ENCODE measurements at regions not wholly inside any gene's neighbourhood (a gene's known extent, or its start where the extent isn't known, plus 50 kb on each side); places are given as distances from the start of the nearest gene placed in this dataset.
"Not testable (repeated sequence)": the region's sequence is repeated elsewhere in the genome, so short reads cannot be mapped to it uniquely, and the experiment has no call there.

DNA sequence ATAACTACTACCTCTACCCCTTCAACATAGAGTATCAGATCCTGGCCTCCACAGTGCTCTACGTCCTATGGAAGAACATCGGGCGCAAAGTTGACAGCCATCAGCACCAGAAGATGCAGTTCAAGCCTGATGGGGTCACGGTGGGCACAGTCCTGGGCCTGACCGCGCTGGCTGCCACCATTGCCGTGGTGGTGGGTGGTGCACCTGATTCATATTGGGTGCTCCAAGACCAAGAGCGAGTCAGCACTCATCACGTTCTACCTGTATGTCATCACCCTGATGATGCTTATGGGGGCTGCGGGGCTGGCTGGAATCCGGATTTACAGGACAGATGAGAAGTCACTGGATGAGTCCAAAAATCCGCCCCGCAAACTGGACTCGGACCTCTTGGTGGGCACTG is 846.4 kb downstream of the RPIA start:
- not testable (repeated sequence) for DNase-seq

DNA sequence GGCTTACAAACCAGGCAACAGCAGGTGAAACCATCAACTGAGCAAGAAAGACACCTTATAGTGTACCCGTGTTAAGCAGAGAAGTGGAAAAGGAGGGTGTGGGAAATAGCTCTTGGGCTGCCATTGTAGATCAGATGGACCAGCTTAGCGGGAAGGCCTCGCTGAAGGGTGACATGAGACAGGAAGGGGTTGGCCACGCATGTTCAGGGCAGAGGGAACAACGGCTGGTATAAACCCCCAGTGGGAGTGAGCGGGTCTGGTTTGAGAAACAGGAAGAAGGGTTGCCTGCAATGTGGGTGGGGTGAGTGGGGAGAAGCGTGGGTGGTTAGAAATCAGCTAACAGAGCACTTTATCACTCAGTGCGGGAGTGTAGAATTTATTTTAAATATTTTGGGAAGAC is 852.6 kb downstream of the RPIA start:
- DNase-seq = not testable (repeated sequence)

DNA sequence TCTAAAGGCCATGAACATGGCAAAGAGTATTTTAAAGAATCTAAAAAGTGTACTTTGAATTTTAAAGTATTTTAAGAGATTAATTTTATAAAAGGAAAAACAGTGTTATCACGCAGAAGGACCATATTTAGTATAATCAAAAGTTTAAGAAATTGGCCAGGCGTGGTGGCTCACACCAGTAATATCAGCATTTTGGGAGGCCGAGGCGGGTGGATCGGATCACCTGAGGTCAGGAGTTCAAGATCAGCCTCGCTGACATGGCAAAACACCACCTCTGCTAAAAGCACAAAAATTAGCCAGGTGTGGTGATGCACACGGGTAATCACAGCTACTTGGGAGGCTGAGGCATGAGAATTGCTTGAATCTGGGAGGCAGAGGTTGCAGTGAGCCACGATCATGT is 887.7 kb downstream of the RPIA start:
- DNase-seq = not testable (repeated sequence)

DNA sequence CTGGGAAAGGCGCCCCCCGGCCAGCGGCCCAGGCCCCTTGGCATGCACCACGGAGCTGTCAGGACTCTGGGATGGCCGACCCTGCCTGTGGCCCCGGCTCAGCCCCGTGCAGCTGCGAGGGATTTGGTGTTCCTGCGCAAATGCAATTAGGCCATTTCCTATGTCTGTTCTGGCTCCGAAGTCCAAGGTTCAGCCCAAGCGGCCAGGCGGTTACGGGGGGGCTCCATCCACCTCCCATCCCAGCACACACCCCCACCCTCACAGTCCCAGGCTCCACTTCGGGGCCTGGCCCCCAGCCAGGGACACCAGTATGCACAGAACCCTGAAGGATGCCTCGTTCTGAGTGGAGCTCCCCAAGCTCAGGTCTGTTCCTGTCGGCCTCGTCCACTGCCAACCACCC is 891.3 kb downstream of the RPIA start:
- not testable (repeated sequence) for DNase-seq

DNA sequence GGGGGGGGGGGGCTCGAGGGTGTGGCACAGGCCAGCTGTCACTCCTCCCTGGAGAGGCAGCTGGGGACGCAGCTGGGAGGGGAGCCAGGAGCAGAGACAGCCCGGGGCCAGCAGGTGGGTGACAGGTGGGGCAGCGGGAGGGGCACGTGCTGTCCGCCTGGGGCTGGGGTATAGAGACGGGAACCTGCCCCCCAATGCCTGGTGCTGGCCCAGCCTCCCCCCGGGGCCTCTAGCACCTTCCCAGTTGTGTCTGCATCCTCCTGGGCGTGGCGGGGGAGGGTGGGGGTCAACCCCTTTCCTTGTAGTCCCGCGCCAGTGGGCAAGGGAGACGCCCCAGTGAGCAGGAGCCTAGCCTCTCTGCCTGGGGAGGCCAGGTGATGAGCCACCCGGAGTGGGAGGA is 892.6 kb downstream of the RPIA start:
- DNase-seq = not testable (repeated sequence)

DNA sequence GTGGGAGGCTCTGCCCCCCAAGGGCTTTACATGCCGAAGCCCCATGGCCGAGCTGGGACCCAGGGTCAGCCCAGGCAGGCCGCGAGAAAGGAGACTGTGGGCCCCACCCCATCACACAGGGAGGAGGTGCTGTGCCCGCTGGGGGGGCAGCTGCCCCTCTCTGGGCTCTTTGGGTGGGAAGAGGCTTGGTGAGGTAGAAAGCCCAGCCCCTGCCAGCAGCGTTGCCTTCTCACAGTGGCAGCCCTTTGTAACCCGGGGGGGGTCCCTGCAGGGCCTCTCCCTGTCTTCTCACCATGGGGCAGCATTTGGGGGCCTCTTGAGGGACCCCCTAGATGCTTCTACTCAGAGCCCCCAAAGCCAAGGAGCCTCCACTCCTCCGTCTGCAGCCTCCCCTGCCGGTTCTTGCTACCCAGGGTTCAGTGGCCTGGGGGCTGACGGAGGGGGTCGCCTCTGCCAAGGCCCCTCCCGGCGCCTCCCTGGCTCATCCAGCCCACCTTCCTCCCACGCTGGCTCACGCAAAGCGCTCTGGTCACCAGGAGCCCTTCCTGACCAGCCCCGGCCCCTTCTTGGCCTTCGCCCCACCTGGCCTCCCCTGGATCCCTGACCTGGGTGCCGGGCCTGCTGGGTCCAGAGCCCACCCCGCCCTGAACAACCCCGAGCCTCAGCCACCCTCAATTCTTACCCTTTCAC is 893.5 kb downstream of the RPIA start:
- DNase-seq = not testable (repeated sequence)

DNA sequence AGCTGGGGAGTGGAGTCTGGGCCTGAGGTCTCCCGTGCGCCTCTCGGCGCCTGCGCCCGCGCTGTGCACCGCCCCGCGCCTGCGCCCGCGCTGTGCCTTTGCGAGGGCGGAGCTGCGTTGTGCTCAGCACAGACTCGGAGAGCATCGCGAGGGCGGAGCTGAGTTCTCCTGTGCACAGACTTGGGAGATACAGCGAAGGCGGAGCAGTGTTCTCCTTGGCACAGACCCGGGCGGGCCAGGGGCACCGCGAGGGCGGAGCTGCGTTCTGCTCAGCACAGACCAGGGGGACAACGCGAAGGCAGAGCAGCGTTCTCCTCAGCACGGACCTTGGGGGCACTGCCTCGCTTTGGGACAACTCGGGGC is 894.1 kb downstream of the RPIA start:
- DNase-seq = peak; percentile 77

DNA sequence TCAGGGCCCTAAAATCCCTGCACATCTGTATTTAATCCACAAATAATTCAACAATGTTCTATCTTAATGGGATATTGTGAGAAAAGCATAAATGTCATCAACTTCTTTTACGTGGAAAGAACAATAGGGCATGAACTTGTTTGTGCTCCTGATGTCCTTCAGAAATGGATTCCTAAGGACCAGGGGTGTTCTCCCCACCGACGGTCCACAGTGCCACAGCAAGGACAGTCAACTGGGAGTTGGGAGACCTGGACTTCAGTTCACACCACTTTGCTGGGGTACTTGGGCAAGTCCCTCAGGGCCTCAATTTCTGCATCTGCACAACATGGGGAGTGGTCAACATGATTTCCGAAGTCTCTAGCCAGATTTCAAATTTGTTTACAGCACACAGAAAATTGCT is 908.4 kb downstream of the RPIA start:
- DNase-seq = not testable (repeated sequence)

DNA sequence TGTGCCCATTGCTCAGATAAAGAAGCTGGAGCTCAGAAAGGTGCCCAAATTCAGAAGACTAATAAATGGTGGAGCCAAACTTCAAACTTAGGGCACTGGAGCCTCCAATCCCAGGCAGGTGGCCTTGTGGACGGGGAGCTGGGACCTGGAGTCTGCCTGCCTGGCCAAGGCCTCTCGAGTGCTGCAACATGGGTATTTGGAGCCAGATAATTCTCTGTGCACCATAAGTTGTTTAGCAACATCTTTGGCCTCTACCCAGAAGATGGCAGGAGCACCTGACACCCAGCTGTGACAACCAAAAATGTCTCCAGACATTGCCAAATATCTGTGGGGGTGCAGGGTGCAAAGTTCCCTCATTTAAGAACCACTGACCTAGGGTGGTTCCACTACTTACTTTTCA is 915.0 kb downstream of the RPIA start:
- DNase-seq = not testable (repeated sequence)

DNA sequence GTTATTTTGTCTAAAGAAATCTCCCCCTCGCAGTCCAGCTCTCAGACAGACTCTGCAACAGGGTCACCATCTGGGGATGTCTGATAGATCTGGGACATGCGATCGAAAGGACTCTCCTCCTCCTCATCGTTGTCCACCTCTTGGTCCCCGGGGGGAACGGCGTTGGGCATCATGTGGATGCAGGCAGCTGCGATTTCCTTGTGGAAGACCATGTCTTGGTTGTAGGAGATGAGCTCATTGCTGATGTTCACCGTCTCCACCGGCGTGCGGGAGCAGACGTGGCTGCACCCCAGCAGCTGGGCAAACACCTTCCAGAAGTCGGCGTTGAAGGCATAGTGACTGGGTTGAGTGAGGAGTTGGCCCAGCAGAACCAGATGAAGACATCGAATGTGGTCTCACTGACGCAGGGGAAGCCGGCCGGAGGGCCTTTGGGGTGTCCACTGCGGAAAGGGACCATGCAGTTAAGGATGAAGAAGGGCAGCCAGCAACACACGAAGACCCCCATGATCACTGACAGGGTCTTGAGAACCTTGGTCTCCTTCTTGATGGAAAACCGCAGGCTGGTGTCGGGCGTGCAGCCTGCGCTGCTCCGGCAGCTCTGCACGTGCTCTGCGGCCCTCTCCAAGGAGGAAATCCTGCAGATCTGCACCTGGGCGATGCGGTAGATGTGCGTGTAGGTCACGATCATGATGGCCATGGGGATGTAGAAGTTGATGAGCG is 918.9 kb downstream of the RPIA start:
- DNase-seq = not testable (repeated sequence)

DNA sequence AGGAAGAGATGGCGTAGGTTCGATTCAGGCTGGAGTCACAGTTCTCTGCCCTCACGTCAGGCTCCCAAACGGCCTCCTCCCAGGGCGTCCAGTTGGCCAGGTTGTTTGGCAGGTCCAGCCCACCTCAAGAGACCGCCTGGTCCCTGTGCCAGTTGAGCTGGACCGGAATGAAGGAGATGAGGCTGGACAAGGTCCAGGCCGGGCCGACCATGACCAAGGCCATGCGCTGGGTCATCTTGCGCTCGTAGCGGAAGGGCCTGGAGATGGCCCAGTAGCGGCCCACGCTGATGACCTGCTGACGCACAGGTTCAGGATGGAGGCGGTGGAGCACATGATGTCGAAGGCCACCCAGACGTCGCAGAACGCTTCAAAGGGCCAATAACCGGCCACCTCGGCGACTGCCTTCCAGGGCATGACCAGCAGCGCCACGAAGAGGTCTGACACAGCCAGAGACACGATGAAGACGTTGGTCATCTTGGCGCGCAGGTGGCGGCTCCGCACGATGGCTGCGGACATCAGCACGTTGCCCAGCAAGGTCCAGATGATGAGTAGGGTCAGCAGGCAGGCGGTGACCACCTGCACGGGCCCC is 919.5 kb downstream of the RPIA start:
- not testable (repeated sequence) for DNase-seq

DNA sequence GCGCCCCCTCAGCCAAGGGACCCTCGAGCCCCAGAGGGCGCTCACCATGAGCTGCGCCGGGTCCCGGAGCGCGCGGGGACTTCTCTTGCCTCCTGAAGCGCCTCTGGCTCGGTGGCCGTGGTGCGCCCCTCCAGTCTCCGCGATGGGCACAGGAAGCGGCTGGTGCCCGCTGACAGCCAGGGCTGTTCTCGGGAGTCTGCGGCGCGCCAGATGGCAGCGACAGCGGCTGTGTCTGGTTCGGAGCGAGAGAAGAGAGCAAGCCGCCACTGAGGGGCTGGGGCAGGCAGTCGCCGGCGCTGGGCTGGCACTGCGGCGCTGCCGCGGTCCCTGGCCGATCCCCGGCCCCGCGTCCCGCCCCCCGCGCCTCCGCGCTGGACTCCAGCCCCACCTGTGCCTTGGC is 920.2 kb downstream of the RPIA start:
- DNase-seq = peak; percentile 2

DNA sequence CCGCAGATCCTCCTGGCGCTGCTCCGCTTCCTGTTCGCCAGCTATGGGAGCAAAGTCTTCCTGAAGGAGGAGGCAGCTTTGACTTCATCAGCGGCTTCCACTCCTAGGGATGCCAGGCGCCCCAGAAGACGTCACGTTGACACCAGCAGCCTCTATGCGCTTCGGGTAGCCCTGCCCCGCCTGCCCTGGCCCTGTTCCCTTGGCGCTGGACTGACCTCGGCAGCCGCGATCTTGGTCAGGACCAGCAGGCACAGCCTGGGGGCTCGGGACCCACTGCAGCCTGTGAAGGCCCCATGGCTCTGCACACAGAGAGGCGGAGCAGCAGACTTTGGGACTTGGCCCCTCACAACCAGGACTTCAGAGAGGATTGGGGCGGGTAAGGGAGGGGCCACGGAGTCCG is 957.8 kb downstream of the RPIA start:
- not testable (repeated sequence) for DNase-seq

DNA sequence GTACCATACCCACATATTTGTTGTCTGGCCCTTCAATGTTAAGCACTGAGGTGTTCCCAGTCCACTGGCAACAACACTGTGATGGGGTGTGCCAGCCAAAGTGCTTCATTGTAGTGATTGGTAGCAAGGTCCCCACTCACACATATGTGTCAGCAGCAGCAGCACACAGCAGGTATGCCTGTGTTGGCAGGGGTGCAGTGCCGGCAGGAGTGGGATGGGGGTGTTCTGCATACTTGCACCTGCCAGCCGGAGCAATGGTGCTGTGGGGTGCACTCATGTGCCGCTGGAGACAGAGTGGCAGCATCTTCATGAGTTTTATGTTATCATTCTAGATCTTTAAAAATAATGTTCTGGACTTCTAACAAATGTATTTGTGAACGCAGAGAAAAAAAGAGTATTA is 987.8 kb downstream of the RPIA start:
- DNase-seq = not testable (repeated sequence)

Data from eye (tissue), 1 donor.